GM12878 (cell line): ENCODE measurements at regions not wholly inside any gene's neighbourhood (a gene's known extent, or its start where the extent isn't known, plus 50 kb on each side); places are given as distances from the start of the nearest gene placed in this dataset.

Source experiments
- ATAC-seq: fragments of 200-7000 bp; cut with Tn5 transposase; 3 replicates; pipeline ENCODE4 v1.9.1; 2020; ENCODE audit warnings: mild to moderate bottlenecking, moderate library complexity
- BruUV-seq: library from RNA; stranded (reverse); fragments of 400-500 nt; replicated peaks from 2 replicates; lab custom pipeline; 2021; lab: Mats Ljungman, UMichigan
- CTCF ChIA-PET: fragments of 300-600 bp; sonication (Branson Sonifier 250); formaldehyde crosslinking; extraction: SDS; loops from one replicate; lab custom pipeline; 2021; ENCODE audit warnings: inconsistent platforms; lab: Yijun Ruan, JAX
- POLR2A ChIA-PET: fragments of 350-600 bp; formaldehyde crosslinking; extraction: SDS; loops from one replicate; lab custom pipeline; 2021; ENCODE audit warnings: inconsistent platforms; lab: Charles Lee
- RAD21 ChIA-PET: fragments of 300-600 bp; sonication (Branson Sonifier 250); formaldehyde crosslinking; loops from one replicate; lab custom pipeline; 2023; ENCODE audit warnings: antibody characterized with exemption; ENCODE audit not compliant: unreplicated experiment; lab: Charles Lee
- SMC1A ChIA-PET: fragments of 300-600 bp; sonication (Branson Sonifier 250); formaldehyde crosslinking; loops from one replicate; lab custom pipeline; 2023; ENCODE audit not compliant: unreplicated experiment, uncharacterized antibody; lab: Charles Lee
- DNase-seq: peaks from one replicate; pipeline ENCODE4 v3.0.0-alpha.2; 2011; ENCODE audit warnings: low read depth, low spot score
- FAIRE-seq: peaks from 3 replicates; lab custom pipeline; 2011; peaks lifted over from hg19 to GRCh38; lab: Jason Lieb, UNC
- H2AFZ ChIP-seq: 2 replicates; pipeline ENCODE4 v1.6.0; 2011; ENCODE audit warnings: low read depth, low read length, control low read depth; ENCODE audit not compliant: control insufficient read depth
- H3K27ac ChIP-seq: 2 replicates; pipeline ENCODE4 v1.5.1; 2011; ENCODE audit warnings: control low read depth; ENCODE audit not compliant: control insufficient read depth, insufficient read depth
- H3K27me3 ChIP-seq, 2 experiments: replicated peaks in 1 of 2; 2 replicates each; pipeline versions ENCODE4 v1.6.0 to v1.6.1; 2011; ENCODE audit warnings: low read length in 1 of 2; ENCODE audit not compliant: control insufficient read depth in 2 of 2, insufficient read depth in 2 of 2
- H3K36me3 ChIP-seq, 2 experiments: 2 replicates each; pipeline ENCODE4 v1.5.1; 2011; ENCODE audit warnings: low read length in 1 of 2; ENCODE audit not compliant: control insufficient read depth in 2 of 2, insufficient read depth in 2 of 2
- H3K4me1 ChIP-seq: 2 replicates; pipeline ENCODE4 v1.6.1; 2011; ENCODE audit warnings: mild to moderate bottlenecking, low read length, moderate library complexity, mixed read lengths; ENCODE audit not compliant: control insufficient read depth, insufficient read depth
- H3K4me2 ChIP-seq: 2 replicates; pipeline ENCODE4 v1.6.0; 2011; ENCODE audit warnings: control low read depth; ENCODE audit not compliant: control insufficient read depth, insufficient read depth
- H3K4me3 ChIP-seq: fragments of 200-600 bp; sonication (generic); 2 replicates; pipeline ENCODE4 v1.5.1; 2016
- H3K79me2 ChIP-seq: 2 replicates; pipeline ENCODE4 v1.6.0; 2011; ENCODE audit warnings: low read length; ENCODE audit not compliant: control insufficient read depth, insufficient read depth
- H3K9ac ChIP-seq: 2 replicates; pipeline ENCODE4 v1.8.0; 2011; ENCODE audit warnings: low read length, control low read depth, mixed read lengths; ENCODE audit not compliant: control insufficient read depth, insufficient read depth
- H3K9me3 ChIP-seq: replicated peaks from 3 replicates; pipeline ENCODE4 v1.5.1; 2011; ENCODE audit warnings: mild to moderate bottlenecking, low read length; ENCODE audit not compliant: control insufficient read depth, insufficient read depth
- H4K20me1 ChIP-seq: 2 replicates; pipeline ENCODE4 v1.6.0; 2011; ENCODE audit not compliant: control insufficient read depth, insufficient read depth
- BCL11A ChIP-seq: IDR thresholded peaks from 2 replicates; pipeline ENCODE4 v1.6.1; 2011; ENCODE audit warnings: low read depth, low read length
- CBFB ChIP-seq: IDR thresholded peaks from 2 replicates; pipeline ENCODE4 v1.6.1; 2016; ENCODE audit warnings: antibody characterized with exemption, low read depth
- CREB1 ChIP-seq: IDR thresholded peaks from 2 replicates; pipeline ENCODE4 v1.6.1; 2012; ENCODE audit warnings: low read depth, mild to moderate bottlenecking, inconsistent platforms
- PKNOX1 ChIP-seq: fragments of 450-650 bp; IDR thresholded peaks from 2 replicates; pipeline ENCODE4 v1.6.1; 2016; ENCODE audit warnings: mild to moderate bottlenecking
- TCF7 ChIP-seq: IDR thresholded peaks from 2 replicates; pipeline ENCODE4 v1.6.1; 2014; ENCODE audit warnings: antibody characterized with exemption, borderline replicate concordance
- ZNF274 ChIP-seq: IDR thresholded peaks from one replicate; pipeline ENCODE4 v1.8.0; 2011; ENCODE audit not compliant: insufficient read length, insufficient read depth
- ZZZ3 ChIP-seq: IDR thresholded peaks from 2 replicates; pipeline ENCODE4 v1.6.1; 2011; ENCODE audit warnings: low read depth; ENCODE audit not compliant: control insufficient read depth, insufficient read length
- WGBS: methylation state at CpG from one replicate; pipeline ENCODE4 v1.1.6; 2016; ENCODE audit warnings: low lambda C conversion rate; ENCODE audit not compliant: insufficient replicate concordance, insufficient coverage; ENCODE audit errors: missing lambda C conversion rate; 5-methylcytosine and 5-hydroxymethylcytosine counted together
- in situ Hi-C: fragments of 300-500 bp; cut with MboI; formaldehyde crosslinking; loops from 9 replicates; pipeline ENCODE4 v1.14.3; 2018; ENCODE audit warnings: mixed read lengths
- intact Hi-C: fragments of 100-400 bp; cut with micrococcal nuclease; formaldehyde crosslinking; loops from one replicate; pipeline ENCODE4 v1.14.2; 2022; ENCODE audit not compliant: unreplicated experiment
- TF ChIP-seq, protein P1 (sequence below): fragments of 450-650 bp; IDR thresholded peaks from 2 replicates; pipeline ENCODE4 v1.6.1; 2014; ENCODE audit warnings: mild to moderate bottlenecking
- TF ChIP-seq, protein P2 (sequence below): IDR thresholded peaks from 2 replicates; pipeline ENCODE4 v1.6.1; 2011; ENCODE audit warnings: low read depth, mild to moderate bottlenecking, low read length, moderate library complexity, borderline replicate concordance; ENCODE audit errors: extremely low read depth

GRCh38 chr11:23679981-23680380 is 816.9 kb upstream of the LUZP2 start:
- WGBS, result 11% methylated on average over 10 of the region's 10 CpGs
- Histone ChIP-seq H2AFZ (no peak overlapping the region), H3K9ac (no peak overlapping the region), H3K4me2 (no peak overlapping the region), H3K36me3 (no peaks in the 10 kb centered on the region), H4K20me1 (no peaks in the 10 kb centered on the region), H3K9me3 (no peaks in the 10 kb centered on the region), H3K79me2 (no peaks in the 10 kb centered on the region), H3K27me3 (no peaks in the 10 kb centered on the region), H3K4me3 (no peak overlapping the region), H3K27ac (no peak overlapping the region), H3K4me1 (no peaks in the 10 kb centered on the region)
- ChIA-PET CTCF (interaction anchor here (1.0 kb wide), 1 partner anchor 9 kb away, joined by 3 read pairs; no protein-coding TSS in a partner anchor), SMC1A (interaction anchor here (1.3 to 1.6 kb wide), 2 partner anchors 13 to 48 kb away, joined by 3 to 5 read pairs; no protein-coding TSS in a partner anchor), RAD21 (no interaction called here), POLR2A (no interaction called here)
- in situ Hi-C loops, result no loop called here
- FAIRE-seq, result no peak
- no TSS peak for BruUV-seq
- no peak for DNase-seq
- intact Hi-C loops, result no loop called here
- TF ChIP-seq, protein P1, sequence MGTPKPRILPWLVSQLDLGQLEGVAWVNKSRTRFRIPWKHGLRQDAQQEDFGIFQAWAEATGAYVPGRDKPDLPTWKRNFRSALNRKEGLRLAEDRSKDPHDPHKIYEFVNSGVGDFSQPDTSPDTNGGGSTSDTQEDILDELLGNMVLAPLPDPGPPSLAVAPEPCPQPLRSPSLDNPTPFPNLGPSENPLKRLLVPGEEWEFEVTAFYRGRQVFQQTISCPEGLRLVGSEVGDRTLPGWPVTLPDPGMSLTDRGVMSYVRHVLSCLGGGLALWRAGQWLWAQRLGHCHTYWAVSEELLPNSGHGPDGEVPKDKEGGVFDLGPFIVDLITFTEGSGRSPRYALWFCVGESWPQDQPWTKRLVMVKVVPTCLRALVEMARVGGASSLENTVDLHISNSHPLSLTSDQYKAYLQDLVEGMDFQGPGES, result no peak
- TF ChIP-seq CBFB, result no peak
- TF ChIP-seq TCF7, result no peak
- no peak for TF ChIP-seq ZZZ3
- TF ChIP-seq CREB1, result no peak
- TF ChIP-seq ZNF274, result no peak
- TF ChIP-seq PKNOX1, result no peak
- TF ChIP-seq, protein P2, sequence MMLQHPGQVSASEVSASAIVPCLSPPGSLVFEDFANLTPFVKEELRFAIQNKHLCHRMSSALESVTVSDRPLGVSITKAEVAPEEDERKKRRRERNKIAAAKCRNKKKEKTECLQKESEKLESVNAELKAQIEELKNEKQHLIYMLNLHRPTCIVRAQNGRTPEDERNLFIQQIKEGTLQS, result no peak
- no peak for TF ChIP-seq BCL11A
- ATAC-seq, result no peak; the same call in 2 of the 3 replicates
